Gastroesophageal sphincter (tissue), 3 donors: ENCODE measurements at regions not wholly inside any gene's neighbourhood (a gene's known extent, or its start where the extent isn't known, plus 50 kb on each side); places are given as distances from the start of the nearest gene placed in this dataset.
"Not testable (repeated sequence)": the region's sequence is repeated elsewhere in the genome, so short reads cannot be mapped to it uniquely, and the experiment has no call there.

Experiments
- CTCF ChIP-seq, 4 experiments: fragments of 200-600 bp in 2 of 4; fragments of 450-650 bp in 2 of 4; sonication (generic) in 1 of 4; IDR thresholded peaks; one replicate each; pipeline ENCODE4 v1.5.1; 2017 to 2019; ENCODE audit warnings: antibody characterized with exemption in 4 of 4, mild to moderate bottlenecking in 2 of 4, moderate library complexity in 2 of 4
- POLR2A ChIP-seq, 2 donors: fragments of 450-650 bp; IDR thresholded peaks; one replicate each; pipeline ENCODE4 v1.6.1; 2017; ENCODE audit warnings: antibody characterized with exemption in 2 of 2, mild to moderate bottlenecking in 2 of 2, moderate library complexity in 1 of 2

GRCh38 chr18:62469131-62469530 lies 53.7 kb upstream of the ZCCHC2 start:
- TF ChIP-seq CTCF, POLR2A (IDR thresholded peaks at IDR 0.05): not testable (repeated sequence)
